HCT116 (cell line): ENCODE measurements at regions not wholly inside any gene's neighbourhood (a gene's known extent, or its start where the extent isn't known, plus 50 kb on each side); places are given as distances from the start of the nearest gene placed in this dataset.

Experiments used
- CEBPB ChIP-seq: IDR thresholded peaks from 2 replicates; pipeline ENCODE4 v1.6.1; 2012; ENCODE audit warnings: low read depth
- EGR1 ChIP-seq: IDR thresholded peaks from 2 replicates; pipeline ENCODE4 v1.6.1; 2012; ENCODE audit warnings: low read depth
- EZH2 ChIP-seq: fragments of 200-600 bp; sonication (generic); IDR thresholded peaks from 2 replicates; pipeline ENCODE4 v1.6.1; 2017; ENCODE audit warnings: antibody characterized with exemption, mixed run types
- EZH2phosphoT487 ChIP-seq: fragments of 200-600 bp; IDR thresholded peaks from 2 replicates; pipeline ENCODE4 v1.6.1; 2018; ENCODE audit warnings: antibody characterized with exemption, borderline replicate concordance
- JUND ChIP-seq: IDR thresholded peaks from 2 replicates; pipeline ENCODE4 v1.6.1; 2012
- POLR2A ChIP-seq: IDR thresholded peaks from 2 replicates; pipeline ENCODE4 v1.7.0; 2011; ENCODE audit warnings: borderline replicate concordance; ENCODE audit not compliant: insufficient read depth, insufficient read length; ENCODE audit errors: extremely low read depth
- POLR2AphosphoS5 ChIP-seq: IDR thresholded peaks from 2 replicates; pipeline ENCODE4 v1.6.1; 2011; ENCODE audit warnings: mild to moderate bottlenecking, low read depth, low read length, moderate library complexity
- SP1 ChIP-seq: IDR thresholded peaks from 2 replicates; pipeline ENCODE4 v1.6.1; 2012; ENCODE audit warnings: low read depth
- TF ChIP-seq, protein P1 (sequence below), 3 experiments: fragments of 200-600 bp in 1 of 3; sonication (generic) in 1 of 3; IDR thresholded peaks in 2 of 3; conservative IDR thresholded peaks in 1 of 3; 2 replicates each; pipeline ENCODE4 v1.5.1; 2012 to 2017; ENCODE audit warnings: low read depth in 2 of 3, low read length in 2 of 3, antibody characterized with exemption in 1 of 3, borderline replicate concordance in 1 of 3, control low read depth in 1 of 3, mild to moderate bottlenecking in 1 of 3, mixed read lengths in 1 of 3, mixed run types in 1 of 3, moderate library complexity in 1 of 3; ENCODE audit not compliant: insufficient read depth in 1 of 3
- TF ChIP-seq, protein P2 (sequence below): IDR thresholded peaks from 2 replicates; pipeline ENCODE4 v1.6.1; 2012

DNA sequence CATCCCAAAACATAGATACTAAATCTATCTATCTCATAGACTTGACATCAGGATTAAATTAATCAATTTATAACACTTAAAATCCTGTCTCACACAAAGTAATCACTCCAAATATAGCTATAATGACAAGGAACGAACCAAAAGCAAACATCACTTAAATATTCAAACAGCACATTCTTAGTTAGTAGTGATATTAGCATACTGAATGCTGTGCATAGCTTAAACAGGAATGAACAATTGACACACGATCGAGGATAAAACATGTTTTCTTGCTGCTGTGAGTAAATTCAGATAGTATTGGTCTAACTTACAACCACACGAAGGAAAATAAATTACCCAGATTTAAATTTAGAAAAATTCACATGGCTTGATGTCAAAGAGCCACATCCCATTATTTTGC, 58.9 kb upstream of the SNTG2 start:
- no peak for TF ChIP-seq POLR2A
- TF ChIP-seq, protein P1, sequence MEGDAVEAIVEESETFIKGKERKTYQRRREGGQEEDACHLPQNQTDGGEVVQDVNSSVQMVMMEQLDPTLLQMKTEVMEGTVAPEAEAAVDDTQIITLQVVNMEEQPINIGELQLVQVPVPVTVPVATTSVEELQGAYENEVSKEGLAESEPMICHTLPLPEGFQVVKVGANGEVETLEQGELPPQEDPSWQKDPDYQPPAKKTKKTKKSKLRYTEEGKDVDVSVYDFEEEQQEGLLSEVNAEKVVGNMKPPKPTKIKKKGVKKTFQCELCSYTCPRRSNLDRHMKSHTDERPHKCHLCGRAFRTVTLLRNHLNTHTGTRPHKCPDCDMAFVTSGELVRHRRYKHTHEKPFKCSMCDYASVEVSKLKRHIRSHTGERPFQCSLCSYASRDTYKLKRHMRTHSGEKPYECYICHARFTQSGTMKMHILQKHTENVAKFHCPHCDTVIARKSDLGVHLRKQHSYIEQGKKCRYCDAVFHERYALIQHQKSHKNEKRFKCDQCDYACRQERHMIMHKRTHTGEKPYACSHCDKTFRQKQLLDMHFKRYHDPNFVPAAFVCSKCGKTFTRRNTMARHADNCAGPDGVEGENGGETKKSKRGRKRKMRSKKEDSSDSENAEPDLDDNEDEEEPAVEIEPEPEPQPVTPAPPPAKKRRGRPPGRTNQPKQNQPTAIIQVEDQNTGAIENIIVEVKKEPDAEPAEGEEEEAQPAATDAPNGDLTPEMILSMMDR (IDR thresholded peaks at IDR 0.05 in 2 of 3, conservative IDR thresholded peaks at IDR 0.05 in 1 of 3; ENCODE audit: borderline replicate concordance in 1 of 3, insufficient read depth in 1 of 3, low read depth in 2 of 3, low read length in 2 of 3) = no peak
- no peak for TF ChIP-seq POLR2AphosphoS5
- TF ChIP-seq SP1 = no peak
- TF ChIP-seq JUND = no peak
- no peak for TF ChIP-seq CEBPB
- no peak for TF ChIP-seq EZH2
- TF ChIP-seq, protein P2, sequence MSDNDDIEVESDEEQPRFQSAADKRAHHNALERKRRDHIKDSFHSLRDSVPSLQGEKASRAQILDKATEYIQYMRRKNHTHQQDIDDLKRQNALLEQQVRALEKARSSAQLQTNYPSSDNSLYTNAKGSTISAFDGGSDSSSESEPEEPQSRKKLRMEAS = no peak
- no peak for TF ChIP-seq EGR1
- TF ChIP-seq EZH2phosphoT487 = no peak
